ENCODE measurements at regions not wholly inside any gene's neighbourhood (a gene's known extent, or its start where the extent isn't known, plus 50 kb on each side); places are given as distances from the start of the nearest gene placed in this dataset.

GRCh38 chr3:70518356-70518755 is 205.9 kb upstream of the MDFIC2 start:
- peaks cover 33% of the 10 kb centered on the region for H3K27me3 Mint-ChIP-seq
- H3K4me3 Mint-ChIP-seq, result no peak overlapping the region
- H3K9me3 Mint-ChIP-seq, result no peaks in the 10 kb centered on the region
- no peaks in the 10 kb centered on the region for H3K36me3 Mint-ChIP-seq (ENCODE audit: insufficient read depth)
- H3K27ac Mint-ChIP-seq (ENCODE audit: low read depth), result no peak overlapping the region
- ATAC-seq (replicated peaks; ENCODE audit: extremely low read depth, poor library complexity, severe bottlenecking), result no peak
- no peaks in the 10 kb centered on the region for H3K4me1 Mint-ChIP-seq
- no peak for DNase-seq (ENCODE audit: low spot score in 2 of 2)

GRCh38 chr3:70517124-70517890 is 204.9 kb upstream of the MDFIC2 start:
- DNase-seq (ENCODE audit: low spot score in 2 of 2), result no peak
- Mint-ChIP-seq H3K27ac (ENCODE audit: low read depth) (no peak overlapping the region), H3K27me3 (peaks cover 40% of the 10 kb centered on the region), H3K4me1 (no peaks in the 10 kb centered on the region), H3K9me3 (no peaks in the 10 kb centered on the region), H3K4me3 (no peak overlapping the region), H3K36me3 (ENCODE audit: insufficient read depth) (no peaks in the 10 kb centered on the region)
- no peak for ATAC-seq (replicated peaks; ENCODE audit: extremely low read depth, poor library complexity, severe bottlenecking)

- Mint-ChIP-seq H3K27ac (ENCODE audit: low read depth) (no peak overlapping the region), H3K9me3 (no peaks in the 10 kb centered on the region), H3K36me3 (ENCODE audit: insufficient read depth) (no peaks in the 10 kb centered on the region), H3K4me1 (no peaks in the 10 kb centered on the region), H3K27me3 (peaks cover 42% of the 10 kb centered on the region), H3K4me3 (no peak overlapping the region)
- ATAC-seq (replicated peaks; ENCODE audit: extremely low read depth, poor library complexity, severe bottlenecking) (no peak), DNase-seq (ENCODE audit: low spot score in 2 of 2) (no peak)
Observed at GRCh38 chr3:70516076-70516475, 203.6 kb upstream of the MDFIC2 start.

GRCh38 chr3:70507486-70507885 is 195.0 kb upstream of the MDFIC2 start:
- Mint-ChIP-seq H3K36me3 (ENCODE audit: insufficient read depth) (no peaks in the 10 kb centered on the region), H3K27me3 (peaks cover 4% of the 10 kb centered on the region), H3K9me3 (no peaks in the 10 kb centered on the region), H3K4me1 (no peaks in the 10 kb centered on the region), H3K4me3 (no peak overlapping the region), H3K27ac (ENCODE audit: low read depth) (no peak overlapping the region)
- ATAC-seq (replicated peaks; ENCODE audit: extremely low read depth, poor library complexity, severe bottlenecking) (no peak), DNase-seq (ENCODE audit: low spot score in 2 of 2) (no peak)

- ATAC-seq (replicated peaks; ENCODE audit: extremely low read depth, poor library complexity, severe bottlenecking) (no peak), DNase-seq (ENCODE audit: low spot score in 2 of 2) (no peak)
- no peaks in the 10 kb centered on the region for H3K9me3 Mint-ChIP-seq
- H3K36me3 Mint-ChIP-seq (ENCODE audit: insufficient read depth), result no peaks in the 10 kb centered on the region
- no peak overlapping the region for H3K4me3 Mint-ChIP-seq
- no peak overlapping the region for H3K27ac Mint-ChIP-seq (ENCODE audit: low read depth)
- H3K4me1 Mint-ChIP-seq, result no peaks in the 10 kb centered on the region
- H3K27me3 Mint-ChIP-seq, result no peaks in the 10 kb centered on the region
Observed at GRCh38 chr3:70506775-70507174, 194.3 kb upstream of the MDFIC2 start.

GRCh38 chr3:70501561-70501960 is 189.1 kb upstream of the MDFIC2 start:
- no peak overlapping the region for H3K27ac Mint-ChIP-seq (ENCODE audit: low read depth)
- DNase-seq (ENCODE audit: low spot score in 2 of 2) (no peak), ATAC-seq (replicated peaks; ENCODE audit: extremely low read depth, poor library complexity, severe bottlenecking) (no peak)
- H3K36me3 Mint-ChIP-seq (ENCODE audit: insufficient read depth), result no peaks in the 10 kb centered on the region
- no peak overlapping the region for H3K4me3 Mint-ChIP-seq
- H3K4me1 Mint-ChIP-seq, result no peaks in the 10 kb centered on the region
- no peaks in the 10 kb centered on the region for H3K9me3 Mint-ChIP-seq
- no peaks in the 10 kb centered on the region for H3K27me3 Mint-ChIP-seq

GRCh38 chr3:70488816-70489215 is 176.4 kb upstream of the MDFIC2 start:
- H3K4me3 Mint-ChIP-seq, result no peak overlapping the region
- H3K27ac Mint-ChIP-seq (ENCODE audit: low read depth), result no peak overlapping the region
- no peaks in the 10 kb centered on the region for H3K36me3 Mint-ChIP-seq (ENCODE audit: insufficient read depth)
- H3K9me3 Mint-ChIP-seq, result peaks cover 5% of the 10 kb centered on the region
- ATAC-seq (replicated peaks; ENCODE audit: extremely low read depth, poor library complexity, severe bottlenecking) (no peak), DNase-seq (ENCODE audit: low spot score in 2 of 2) (no peak)
- no peaks in the 10 kb centered on the region for H3K4me1 Mint-ChIP-seq
- H3K27me3 Mint-ChIP-seq, result peaks cover 3% of the 10 kb centered on the region

- no peak for DNase-seq (ENCODE audit: low spot score in 2 of 2)
- no peak for ATAC-seq (replicated peaks; ENCODE audit: extremely low read depth, poor library complexity, severe bottlenecking)
Observed at GRCh38 chr3:70488131-70488530, 175.7 kb upstream of the MDFIC2 start.

GRCh38 chr3:70486414-70487017 is 174.1 kb upstream of the MDFIC2 start:
- no peaks in the 10 kb centered on the region for H3K4me1 Mint-ChIP-seq
- no peak overlapping the region for H3K27ac Mint-ChIP-seq (ENCODE audit: low read depth)
- peaks cover 10% of the 10 kb centered on the region for H3K27me3 Mint-ChIP-seq
- no peak overlapping the region for H3K4me3 Mint-ChIP-seq
- no peak for ATAC-seq (replicated peaks; ENCODE audit: extremely low read depth, poor library complexity, severe bottlenecking)
- H3K36me3 Mint-ChIP-seq (ENCODE audit: insufficient read depth), result no peaks in the 10 kb centered on the region
- DNase-seq (ENCODE audit: low spot score in 2 of 2), result no peak
- peaks cover 11% of the 10 kb centered on the region for H3K9me3 Mint-ChIP-seq

More at GRCh38 chr3:70488131-70488530, 175.7 kb upstream of the MDFIC2 start:
- Mint-ChIP-seq H3K36me3 (ENCODE audit: insufficient read depth) (no peaks in the 10 kb centered on the region), H3K27ac (ENCODE audit: low read depth) (no peak overlapping the region), H3K27me3 (no peaks in the 10 kb centered on the region), H3K9me3 (peaks cover 5% of the 10 kb centered on the region), H3K4me1 (no peaks in the 10 kb centered on the region), H3K4me3 (no peak overlapping the region)

GRCh38 chr3:70476174-70476573 is 163.7 kb upstream of the MDFIC2 start:
- H3K27me3 Mint-ChIP-seq, result no peaks in the 10 kb centered on the region
- H3K9me3 Mint-ChIP-seq, result peaks cover 5% of the 10 kb centered on the region
- H3K36me3 Mint-ChIP-seq (ENCODE audit: insufficient read depth), result no peaks in the 10 kb centered on the region
- no peaks in the 10 kb centered on the region for H3K4me1 Mint-ChIP-seq
- no peak overlapping the region for H3K27ac Mint-ChIP-seq (ENCODE audit: low read depth)
- ATAC-seq (replicated peaks; ENCODE audit: extremely low read depth, poor library complexity, severe bottlenecking) (no peak), DNase-seq (ENCODE audit: low spot score in 2 of 2) (no peak)
- H3K4me3 Mint-ChIP-seq, result no peak overlapping the region

- no peaks in the 10 kb centered on the region for H3K9me3 Mint-ChIP-seq
- no peak for ATAC-seq (replicated peaks; ENCODE audit: extremely low read depth, poor library complexity, severe bottlenecking)
- no peak overlapping the region for H3K4me3 Mint-ChIP-seq
- H3K36me3 Mint-ChIP-seq (ENCODE audit: insufficient read depth), result no peaks in the 10 kb centered on the region
- no peak overlapping the region for H3K27ac Mint-ChIP-seq (ENCODE audit: low read depth)
- no peaks in the 10 kb centered on the region for H3K27me3 Mint-ChIP-seq
- H3K4me1 Mint-ChIP-seq, result no peaks in the 10 kb centered on the region
- no peak for DNase-seq (ENCODE audit: low spot score in 2 of 2)
Observed at GRCh38 chr3:70471464-70472342, 159.3 kb upstream of the MDFIC2 start.

GRCh38 chr3:70466096-70466495 is 153.7 kb upstream of the MDFIC2 start:
- H3K27ac Mint-ChIP-seq (ENCODE audit: low read depth), result no peak overlapping the region
- no peaks in the 10 kb centered on the region for H3K36me3 Mint-ChIP-seq (ENCODE audit: insufficient read depth)
- ATAC-seq (replicated peaks; ENCODE audit: extremely low read depth, poor library complexity, severe bottlenecking) (no peak), DNase-seq (ENCODE audit: low spot score in 2 of 2) (no peak)
- H3K4me3 Mint-ChIP-seq, result no peak overlapping the region
- H3K9me3 Mint-ChIP-seq, result no peaks in the 10 kb centered on the region
- no peaks in the 10 kb centered on the region for H3K27me3 Mint-ChIP-seq
- no peaks in the 10 kb centered on the region for H3K4me1 Mint-ChIP-seq

Data from central memory CD8-positive, alpha-beta T cell (primary cell).